KOPT-K1 (cell line): ENCODE measurements at regions not wholly inside any gene's neighbourhood (a gene's known extent, or its start where the extent isn't known, plus 50 kb on each side); places are given as distances from the start of the nearest gene placed in this dataset.
"Not testable (repeated sequence)": the region's sequence is repeated elsewhere in the genome, so short reads cannot be mapped to it uniquely, and the experiment has no call there.

Experiments
- H3K27ac ChIP-seq: fragments of 200-600 bp; sonication (generic); 2 replicates; pipeline ENCODE4 v1.5.1; 2016; ENCODE audit warnings: antibody characterized with exemption, mild to moderate bottlenecking, low read depth, low read length; ENCODE audit not compliant: poor library complexity, severe bottlenecking
- H3K36me3 ChIP-seq: fragments of 200-600 bp; sonication (generic); 2 replicates; pipeline ENCODE4 v1.5.1; 2017; ENCODE audit warnings: antibody characterized with exemption, mild to moderate bottlenecking, low read length, moderate library complexity; ENCODE audit not compliant: insufficient read depth
- H3K9me3 ChIP-seq: fragments of 200-600 bp; sonication (generic); 2 replicates; pipeline ENCODE4 v1.5.1; 2017; ENCODE audit warnings: antibody characterized with exemption, low read length, mild to moderate bottlenecking; ENCODE audit not compliant: insufficient read depth, poor library complexity, severe bottlenecking

- H3K9me3 ChIP-seq = no peaks in the 10 kb centered on the region
- no peak overlapping the region for H3K27ac ChIP-seq
- H3K36me3 ChIP-seq = no peaks in the 10 kb centered on the region
Observed at GRCh38 chr15:55126111-55126510, 70.6 kb downstream of the RSL24D1 start.

- H3K36me3 ChIP-seq = no peaks in the 10 kb centered on the region
- no peak overlapping the region for H3K27ac ChIP-seq
- H3K9me3 ChIP-seq = no peaks in the 10 kb centered on the region
Observed at GRCh38 chr15:55124616-55125015, 72.1 kb downstream of the RSL24D1 start.

GRCh38 chr15:55118344-55118870, 78.3 kb downstream of the RSL24D1 start:
- H3K27ac ChIP-seq = no peak overlapping the region
- H3K36me3 ChIP-seq = no peaks in the 10 kb centered on the region
- no peaks in the 10 kb centered on the region for H3K9me3 ChIP-seq

- no peaks in the 10 kb centered on the region for H3K36me3 ChIP-seq
Observed at GRCh38 chr15:55116636-55117035, 80.1 kb downstream of the RSL24D1 start.

GRCh38 chr15:55113736-55114135, 83.0 kb downstream of the RSL24D1 start:
- H3K36me3 ChIP-seq = no peaks in the 10 kb centered on the region
- no peaks in the 10 kb centered on the region for H3K9me3 ChIP-seq
- H3K27ac ChIP-seq = no peak overlapping the region

More at GRCh38 chr15:55116636-55117035, 80.1 kb downstream of the RSL24D1 start:
- H3K9me3 ChIP-seq = no peaks in the 10 kb centered on the region
- no peak overlapping the region for H3K27ac ChIP-seq

GRCh38 chr15:55112706-55113105, 84.0 kb downstream of the RSL24D1 start:
- H3K27ac ChIP-seq = no peak overlapping the region
- no peaks in the 10 kb centered on the region for H3K9me3 ChIP-seq
- H3K36me3 ChIP-seq = no peaks in the 10 kb centered on the region

- no peaks in the 10 kb centered on the region for H3K36me3 ChIP-seq
- H3K27ac ChIP-seq = no peak overlapping the region
- H3K9me3 ChIP-seq = no peaks in the 10 kb centered on the region
Observed at GRCh38 chr15:55110446-55110845, 86.3 kb downstream of the RSL24D1 start.

- Histone ChIP-seq H3K9me3 (no peaks in the 10 kb centered on the region), H3K36me3 (no peaks in the 10 kb centered on the region), H3K27ac (no peak overlapping the region)
Observed at GRCh38 chr15:55108858-55109518, 87.8 kb downstream of the RSL24D1 start.

GRCh38 chr15:55108448-55108847, 88.3 kb downstream of the RSL24D1 start:
- Histone ChIP-seq H3K9me3 (no peaks in the 10 kb centered on the region), H3K27ac (no peak overlapping the region), H3K36me3 (no peaks in the 10 kb centered on the region)

- no peak overlapping the region for H3K27ac ChIP-seq
- no peaks in the 10 kb centered on the region for H3K9me3 ChIP-seq
- H3K36me3 ChIP-seq = no peaks in the 10 kb centered on the region
Observed at GRCh38 chr15:55106155-55106554, 90.6 kb downstream of the RSL24D1 start.

- Histone ChIP-seq H3K9me3 (no peaks in the 10 kb centered on the region), H3K27ac (no peak overlapping the region), H3K36me3 (no peaks in the 10 kb centered on the region)
Observed at GRCh38 chr15:55094136-55094535, 102.6 kb downstream of the RSL24D1 start.

- no peaks in the 10 kb centered on the region for H3K36me3 ChIP-seq
- H3K27ac ChIP-seq = no peak overlapping the region
- no peaks in the 10 kb centered on the region for H3K9me3 ChIP-seq
Observed at GRCh38 chr15:55088207-55088606, 108.5 kb downstream of the RSL24D1 start.

GRCh38 chr15:55084673-55085072, 112.1 kb downstream of the RSL24D1 start:
- Histone ChIP-seq H3K9me3 (no peaks in the 10 kb centered on the region), H3K36me3 (no peaks in the 10 kb centered on the region), H3K27ac (no peak overlapping the region)

GRCh38 chr15:55084216-55084615, 112.5 kb downstream of the RSL24D1 start:
- Histone ChIP-seq H3K36me3 (no peaks in the 10 kb centered on the region), H3K9me3 (no peaks in the 10 kb centered on the region), H3K27ac (no peak overlapping the region)

- not testable (repeated sequence) for H3K36me3 ChIP-seq, H3K9me3 ChIP-seq
- peak overlapping the region; percentile 25 for H3K27ac ChIP-seq
Observed at GRCh38 chr15:55077052-55077451, 119.7 kb downstream of the RSL24D1 start.

- H3K36me3 ChIP-seq = no peaks in the 10 kb centered on the region
- no peak overlapping the region for H3K27ac ChIP-seq
- H3K9me3 ChIP-seq = peaks cover 8% of the 10 kb centered on the region
Observed at GRCh38 chr15:55074431-55074830, 122.3 kb downstream of the RSL24D1 start.
